ENCODE measurements at regions not wholly inside any gene's neighbourhood (a gene's known extent, or its start where the extent isn't known, plus 50 kb on each side); places are given as distances from the start of the nearest gene placed in this dataset.

GRCh38 chr14:23694949-23695663 lies 58.9 kb downstream of the DHRS2 start:
- Histone ChIP-seq H3K4me1 (ENCODE audit: control insufficient read depth, low read depth, low read length) (peaks cover 12% of the 10 kb centered on the region), H3K79me1 (ENCODE audit: low read length) (no peaks in the 10 kb centered on the region), H3K9ac (ENCODE audit: low read length) (peak overlapping the region; percentile 53), H2BK120ac (ENCODE audit: low read depth, low read length) (no peak overlapping the region), H3K27me3 (ENCODE audit: insufficient read depth, low read length, poor library complexity) (no peaks in the 10 kb centered on the region), H3K18ac (ENCODE audit: low read length) (peak overlapping the region; percentile 63), H2AK5ac (ENCODE audit: low read length) (no peak overlapping the region), H4K5ac (ENCODE audit: low read length) (peak overlapping the region; percentile 77), H2BK15ac (replicated peaks; ENCODE audit: low read depth) (no peak overlapping the region), H3K79me2 (ENCODE audit: control insufficient read depth, insufficient read depth, low read length) (no peaks in the 10 kb centered on the region), H3K4ac (ENCODE audit: low read depth, low read length) (peak overlapping the region; percentile 84), H3K4me2 (ENCODE audit: low read length) (peak overlapping the region; percentile 54), H3K27ac (ENCODE audit: low read depth, low read length) (peak overlapping the region; percentile 54), H2BK5ac (ENCODE audit: low read length) (no peak overlapping the region), H3K23ac (ENCODE audit: low read length) (no peak overlapping the region), H3K36me3 (ENCODE audit: control insufficient read depth, insufficient read depth, low read length) (no peaks in the 10 kb centered on the region), H3K56ac (ENCODE audit: low read length) (peak overlapping the region; percentile 79), H4K8ac (ENCODE audit: low read depth, low read length) (no peak overlapping the region), H3K4me3 (ENCODE audit: low read length) (no peak overlapping the region)
- DNase-seq, result peak; percentile 62
- WGBS (ENCODE audit: extremely low coverage, insufficient coverage, low lambda C conversion rate), result no CpG with 5 or more reads among the region's 13 CpGs

GRCh38 chr14:23695664-23695999 lies 59.5 kb downstream of the DHRS2 start:
- no peak overlapping the region for H3K27ac ChIP-seq (ENCODE audit: low read depth, low read length)
- no CpG with 5 or more reads among the region's 8 CpGs for WGBS (ENCODE audit: extremely low coverage, insufficient coverage, low lambda C conversion rate)
- H2BK5ac ChIP-seq (ENCODE audit: low read length), result no peak overlapping the region
- no peak overlapping the region for H4K5ac ChIP-seq (ENCODE audit: low read length)
- H3K79me1 ChIP-seq (ENCODE audit: low read length), result no peaks in the 10 kb centered on the region
- no peak overlapping the region for H4K8ac ChIP-seq (ENCODE audit: low read depth, low read length)
- H3K36me3 ChIP-seq (ENCODE audit: control insufficient read depth, insufficient read depth, low read length), result no peaks in the 10 kb centered on the region
- peak overlapping the region; percentile 63 for H3K18ac ChIP-seq (ENCODE audit: low read length)
- peak overlapping the region; percentile 54 for H3K4me2 ChIP-seq (ENCODE audit: low read length)
- H3K4me3 ChIP-seq (ENCODE audit: low read length), result no peak overlapping the region
- H3K4me1 ChIP-seq (ENCODE audit: control insufficient read depth, low read depth, low read length), result peaks cover 12% of the 10 kb centered on the region
- peak overlapping the region; percentile 84 for H3K4ac ChIP-seq (ENCODE audit: low read depth, low read length)
- no peaks in the 10 kb centered on the region for H3K79me2 ChIP-seq (ENCODE audit: control insufficient read depth, insufficient read depth, low read length)
- peak overlapping the region; percentile 41 for H2BK15ac ChIP-seq (replicated peaks; ENCODE audit: low read depth)
- H3K9ac ChIP-seq (ENCODE audit: low read length), result no peak overlapping the region
- H3K23ac ChIP-seq (ENCODE audit: low read length), result no peak overlapping the region
- H2AK5ac ChIP-seq (ENCODE audit: low read length), result no peak overlapping the region
- no peak for DNase-seq
- no peaks in the 10 kb centered on the region for H3K27me3 ChIP-seq (ENCODE audit: insufficient read depth, low read length, poor library complexity)
- peak overlapping the region; percentile 79 for H3K56ac ChIP-seq (ENCODE audit: low read length)
- H2BK120ac ChIP-seq (ENCODE audit: low read depth, low read length), result peak overlapping the region; percentile 31

- Histone ChIP-seq H4K5ac (ENCODE audit: low read length) (no peak overlapping the region), H3K9ac (ENCODE audit: low read length) (no peak overlapping the region), H3K79me1 (ENCODE audit: low read length) (no peaks in the 10 kb centered on the region), H3K4me1 (ENCODE audit: control insufficient read depth, low read depth, low read length) (peaks cover 12% of the 10 kb centered on the region), H3K4me2 (ENCODE audit: low read length) (no peak overlapping the region), H3K18ac (ENCODE audit: low read length) (no peak overlapping the region), H3K79me2 (ENCODE audit: control insufficient read depth, insufficient read depth, low read length) (no peaks in the 10 kb centered on the region), H2BK15ac (replicated peaks; ENCODE audit: low read depth) (no peak overlapping the region), H3K27me3 (ENCODE audit: insufficient read depth, low read length, poor library complexity) (no peaks in the 10 kb centered on the region), H3K56ac (ENCODE audit: low read length) (no peak overlapping the region), H3K4me3 (ENCODE audit: low read length) (no peak overlapping the region), H4K8ac (ENCODE audit: low read depth, low read length) (no peak overlapping the region), H3K23ac (ENCODE audit: low read length) (no peak overlapping the region), H2AK5ac (ENCODE audit: low read length) (no peak overlapping the region), H2BK5ac (ENCODE audit: low read length) (no peak overlapping the region), H3K27ac (ENCODE audit: low read depth, low read length) (no peak overlapping the region), H2BK120ac (ENCODE audit: low read depth, low read length) (no peak overlapping the region), H3K4ac (ENCODE audit: low read depth, low read length) (no peak overlapping the region), H3K36me3 (ENCODE audit: control insufficient read depth, insufficient read depth, low read length) (no peaks in the 10 kb centered on the region)
- no peak for DNase-seq
- no CpG with 5 or more reads among the region's 5 CpGs for WGBS (ENCODE audit: extremely low coverage, insufficient coverage, low lambda C conversion rate)
These were observed 60.6 kb downstream of the DHRS2 start for GRCh38 chr14:23696701-23697239.

- H2BK120ac ChIP-seq (ENCODE audit: low read depth, low read length), result no peak overlapping the region
- H3K4ac ChIP-seq (ENCODE audit: low read depth, low read length), result no peak overlapping the region
- no peak overlapping the region for H3K4me2 ChIP-seq (ENCODE audit: low read length)
- peaks cover 12% of the 10 kb centered on the region for H3K4me1 ChIP-seq (ENCODE audit: control insufficient read depth, low read depth, low read length)
- H3K56ac ChIP-seq (ENCODE audit: low read length), result no peak overlapping the region
- H3K27me3 ChIP-seq (ENCODE audit: insufficient read depth, low read length, poor library complexity), result no peaks in the 10 kb centered on the region
- H3K79me1 ChIP-seq (ENCODE audit: low read length), result no peaks in the 10 kb centered on the region
- no peaks in the 10 kb centered on the region for H3K36me3 ChIP-seq (ENCODE audit: control insufficient read depth, insufficient read depth, low read length)
- H4K5ac ChIP-seq (ENCODE audit: low read length), result no peak overlapping the region
- H3K27ac ChIP-seq (ENCODE audit: low read depth, low read length), result no peak overlapping the region
- no peak overlapping the region for H2BK15ac ChIP-seq (replicated peaks; ENCODE audit: low read depth)
- H3K23ac ChIP-seq (ENCODE audit: low read length), result no peak overlapping the region
- H3K18ac ChIP-seq (ENCODE audit: low read length), result no peak overlapping the region
- H2AK5ac ChIP-seq (ENCODE audit: low read length), result no peak overlapping the region
- DNase-seq, result no peak
- no peak overlapping the region for H4K8ac ChIP-seq (ENCODE audit: low read depth, low read length)
- H3K79me2 ChIP-seq (ENCODE audit: control insufficient read depth, insufficient read depth, low read length), result no peaks in the 10 kb centered on the region
- H3K9ac ChIP-seq (ENCODE audit: low read length), result no peak overlapping the region
- WGBS (ENCODE audit: extremely low coverage, insufficient coverage, low lambda C conversion rate), result no CpG with 5 or more reads among the region's 4 CpGs
- H2BK5ac ChIP-seq (ENCODE audit: low read length), result no peak overlapping the region
- H3K4me3 ChIP-seq (ENCODE audit: low read length), result no peak overlapping the region
These were observed 61.5 kb downstream of the DHRS2 start for GRCh38 chr14:23697680-23698079.

GRCh38 chr14:23702656-23703426 lies 66.7 kb downstream of the DHRS2 start:
- Histone ChIP-seq H3K9ac (ENCODE audit: low read length) (no peak overlapping the region), H4K8ac (ENCODE audit: low read depth, low read length) (no peak overlapping the region), H2BK120ac (ENCODE audit: low read depth, low read length) (no peak overlapping the region), H3K4me3 (ENCODE audit: low read length) (no peak overlapping the region), H3K79me2 (ENCODE audit: control insufficient read depth, insufficient read depth, low read length) (no peaks in the 10 kb centered on the region), H3K23ac (ENCODE audit: low read length) (no peak overlapping the region), H3K36me3 (ENCODE audit: control insufficient read depth, insufficient read depth, low read length) (no peaks in the 10 kb centered on the region), H3K56ac (ENCODE audit: low read length) (no peak overlapping the region), H2BK5ac (ENCODE audit: low read length) (no peak overlapping the region), H3K4me2 (ENCODE audit: low read length) (no peak overlapping the region), H3K27ac (ENCODE audit: low read depth, low read length) (no peak overlapping the region), H2BK15ac (replicated peaks; ENCODE audit: low read depth) (no peak overlapping the region), H3K79me1 (ENCODE audit: low read length) (no peaks in the 10 kb centered on the region), H3K27me3 (ENCODE audit: insufficient read depth, low read length, poor library complexity) (no peaks in the 10 kb centered on the region), H4K5ac (ENCODE audit: low read length) (no peak overlapping the region), H2AK5ac (ENCODE audit: low read length) (no peak overlapping the region), H3K18ac (ENCODE audit: low read length) (no peak overlapping the region), H3K4ac (ENCODE audit: low read depth, low read length) (no peak overlapping the region), H3K4me1 (ENCODE audit: control insufficient read depth, low read depth, low read length) (no peaks in the 10 kb centered on the region)
- WGBS (ENCODE audit: extremely low coverage, insufficient coverage, low lambda C conversion rate), result no CpG with 5 or more reads among the region's 2 CpGs
- no peak for DNase-seq
